Tibial nerve (tissue), 4 donors: ENCODE measurements at regions not wholly inside any gene's neighbourhood (a gene's known extent, or its start where the extent isn't known, plus 50 kb on each side); places are given as distances from the start of the nearest gene placed in this dataset.

Source experiments
- EP300 ChIP-seq, 2 donors: sonication (generic); formaldehyde crosslinking; IDR thresholded peaks; one replicate each; pipeline ENCODE4 v1.6.1; 2017; ENCODE audit warnings: antibody characterized with exemption in 2 of 2, mild to moderate bottlenecking in 1 of 2
- POLR2A ChIP-seq, 2 donors: fragments of 450-650 bp; IDR thresholded peaks; one replicate each; pipeline ENCODE4 v1.6.1; 2017; ENCODE audit warnings: antibody characterized with exemption in 2 of 2, mild to moderate bottlenecking in 2 of 2, moderate library complexity in 2 of 2
- TF ChIP-seq, protein P1 (sequence below), 5 experiments: fragments of 200-600 bp in 3 of 5; fragments of 450-650 bp in 2 of 5; sonication (generic) in 3 of 5; IDR thresholded peaks; one replicate each; pipeline ENCODE4 v1.5.1; 2016 to 2019; ENCODE audit warnings: antibody characterized with exemption in 5 of 5, mild to moderate bottlenecking in 3 of 5, moderate library complexity in 2 of 5

DNA sequence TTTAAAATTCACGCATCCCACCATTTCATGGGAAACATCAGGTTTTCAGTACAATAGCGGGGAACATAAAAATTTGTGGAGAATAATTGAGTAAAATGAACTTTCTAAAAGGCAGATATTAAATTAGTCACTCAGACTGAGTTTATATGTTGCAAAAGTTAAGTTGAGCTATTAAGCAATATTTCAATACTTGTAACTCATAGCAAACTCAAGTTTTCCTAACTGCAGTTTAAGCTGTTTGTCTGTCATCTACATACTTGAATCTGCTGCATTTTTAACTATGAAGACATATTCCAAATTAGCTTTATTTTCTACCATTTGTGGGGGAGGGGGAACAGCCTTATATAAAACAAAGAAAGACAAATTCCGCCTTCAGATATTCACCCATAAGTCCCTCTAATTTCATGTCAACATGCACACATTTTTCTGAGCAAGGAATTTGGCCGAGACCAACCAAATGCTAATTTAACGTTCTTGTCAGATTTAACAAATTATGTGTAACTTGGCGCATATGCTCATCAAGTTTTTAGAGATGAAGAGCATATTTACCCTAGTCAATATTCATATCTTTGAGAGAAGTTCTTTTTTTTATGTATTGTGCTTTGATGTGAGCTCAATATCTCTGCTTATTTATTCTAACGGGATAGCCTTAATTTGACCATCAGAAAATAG, 462.9 kb downstream of the TXNL1 start:
- TF ChIP-seq, protein P1, sequence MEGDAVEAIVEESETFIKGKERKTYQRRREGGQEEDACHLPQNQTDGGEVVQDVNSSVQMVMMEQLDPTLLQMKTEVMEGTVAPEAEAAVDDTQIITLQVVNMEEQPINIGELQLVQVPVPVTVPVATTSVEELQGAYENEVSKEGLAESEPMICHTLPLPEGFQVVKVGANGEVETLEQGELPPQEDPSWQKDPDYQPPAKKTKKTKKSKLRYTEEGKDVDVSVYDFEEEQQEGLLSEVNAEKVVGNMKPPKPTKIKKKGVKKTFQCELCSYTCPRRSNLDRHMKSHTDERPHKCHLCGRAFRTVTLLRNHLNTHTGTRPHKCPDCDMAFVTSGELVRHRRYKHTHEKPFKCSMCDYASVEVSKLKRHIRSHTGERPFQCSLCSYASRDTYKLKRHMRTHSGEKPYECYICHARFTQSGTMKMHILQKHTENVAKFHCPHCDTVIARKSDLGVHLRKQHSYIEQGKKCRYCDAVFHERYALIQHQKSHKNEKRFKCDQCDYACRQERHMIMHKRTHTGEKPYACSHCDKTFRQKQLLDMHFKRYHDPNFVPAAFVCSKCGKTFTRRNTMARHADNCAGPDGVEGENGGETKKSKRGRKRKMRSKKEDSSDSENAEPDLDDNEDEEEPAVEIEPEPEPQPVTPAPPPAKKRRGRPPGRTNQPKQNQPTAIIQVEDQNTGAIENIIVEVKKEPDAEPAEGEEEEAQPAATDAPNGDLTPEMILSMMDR (IDR thresholded peaks at IDR 0.05) = no peak
- no peak for TF ChIP-seq POLR2A (IDR thresholded peaks at IDR 0.05)
- TF ChIP-seq EP300 (IDR thresholded peaks at IDR 0.05) = no peak
